RWPE2 (cell line): ENCODE measurements at regions not wholly inside any gene's neighbourhood (a gene's known extent, or its start where the extent isn't known, plus 50 kb on each side); places are given as distances from the start of the nearest gene placed in this dataset.
"Not testable (repeated sequence)": the region's sequence is repeated elsewhere in the genome, so short reads cannot be mapped to it uniquely, and the experiment has no call there.

ENCODE experiments used
- ATAC-seq: fragments of 200-7000 bp; cut with Tn5 transposase; 3 replicates; pipeline ENCODE4 v1.9.1; 2021; ENCODE audit warnings: low read depth
- DNase-seq: peaks from one replicate; pipeline ENCODE4 v3.0.0-alpha.2; 2020; ENCODE audit warnings: low spot score
- H3K27ac ChIP-seq: fragments of 450-650 bp; 2 replicates; pipeline ENCODE4 v1.5.1; 2017; ENCODE audit warnings: mild to moderate bottlenecking; ENCODE audit not compliant: poor library complexity, severe bottlenecking
- H3K27me3 ChIP-seq: fragments of 250-450 bp; sonication (Bioruptor Pico); 2 replicates; pipeline ENCODE4 v1.5.1; 2021; ENCODE audit warnings: mild to moderate bottlenecking, moderate library complexity; ENCODE audit not compliant: insufficient read depth, poor library complexity, severe bottlenecking
- H3K36me3 ChIP-seq: fragments of 250-450 bp; sonication (Bioruptor Pico); 2 replicates; pipeline ENCODE4 v1.5.1; 2020; ENCODE audit warnings: low read depth, mild to moderate bottlenecking, moderate library complexity
- H3K4me1 ChIP-seq: fragments of 250-450 bp; sonication (Bioruptor Pico); 2 replicates; pipeline ENCODE4 v1.5.1; 2021; ENCODE audit warnings: mild to moderate bottlenecking, moderate library complexity; ENCODE audit not compliant: insufficient read depth, poor library complexity, severe bottlenecking
- H3K4me3 ChIP-seq: fragments of 250-450 bp; sonication (Bioruptor Pico); 2 replicates; pipeline ENCODE4 v1.5.1; 2021; ENCODE audit warnings: mild to moderate bottlenecking, moderate library complexity; ENCODE audit not compliant: severe bottlenecking
- H3K9me3 ChIP-seq: fragments of 250-450 bp; sonication (Bioruptor Pico); 2 replicates; pipeline ENCODE4 v1.5.1; 2021; ENCODE audit warnings: mild to moderate bottlenecking, moderate library complexity; ENCODE audit not compliant: severe bottlenecking
- CTCF ChIP-seq: fragments of 450-650 bp; IDR thresholded peaks from one replicate; pipeline ENCODE4 v1.5.1; 2017; ENCODE audit warnings: mild to moderate bottlenecking, moderate library complexity; ENCODE audit not compliant: poor library complexity, severe bottlenecking

GRCh38 chrX:25755194-25755593, 382.9 kb upstream of the MAGEB18 start:
- Histone ChIP-seq H3K27me3 (no peaks in the 10 kb centered on the region), H3K27ac (no peak overlapping the region), H3K9me3 (no peaks in the 10 kb centered on the region), H3K4me1 (no peaks in the 10 kb centered on the region), H3K36me3 (no peaks in the 10 kb centered on the region), H3K4me3 (no peak overlapping the region)
- no peak for ATAC-seq
- DNase-seq: no peak
- TF ChIP-seq CTCF: no peak

- no peak for DNase-seq
- no peak overlapping the region for H3K27ac ChIP-seq
- H3K4me1 ChIP-seq: no peaks in the 10 kb centered on the region
- no peak for TF ChIP-seq CTCF
- H3K9me3 ChIP-seq: no peaks in the 10 kb centered on the region
- no peaks in the 10 kb centered on the region for H3K36me3 ChIP-seq
- ATAC-seq: no peak
- H3K4me3 ChIP-seq: no peak overlapping the region
- no peaks in the 10 kb centered on the region for H3K27me3 ChIP-seq
These were observed 375.5 kb upstream of the MAGEB18 start for GRCh38 chrX:25762656-25763055.

GRCh38 chrX:25771853-25772252, 366.3 kb upstream of the MAGEB18 start:
- not testable (repeated sequence) for H3K4me1 ChIP-seq, H3K36me3 ChIP-seq, H3K9me3 ChIP-seq, H3K27ac ChIP-seq, H3K27me3 ChIP-seq, H3K4me3 ChIP-seq, ATAC-seq, DNase-seq

- not testable (repeated sequence) for H3K4me1 ChIP-seq, DNase-seq, H3K27ac ChIP-seq, H3K9me3 ChIP-seq, H3K4me3 ChIP-seq, H3K36me3 ChIP-seq, H3K27me3 ChIP-seq, ATAC-seq
These were observed 340.3 kb upstream of the MAGEB18 start for GRCh38 chrX:25797796-25798195.

- Histone ChIP-seq H3K9me3 (no peaks in the 10 kb centered on the region), H3K27me3 (no peaks in the 10 kb centered on the region), H3K4me3 (no peak overlapping the region), H3K36me3 (no peaks in the 10 kb centered on the region), H3K27ac (no peak overlapping the region), H3K4me1 (no peaks in the 10 kb centered on the region)
- DNase-seq: no peak
- TF ChIP-seq CTCF: no peak
- ATAC-seq: no peak
These were observed 332.4 kb upstream of the MAGEB18 start for GRCh38 chrX:25805744-25806143.

- Histone ChIP-seq H3K27me3 (no peaks in the 10 kb centered on the region), H3K4me1 (no peaks in the 10 kb centered on the region), H3K9me3 (no peaks in the 10 kb centered on the region), H3K36me3 (no peaks in the 10 kb centered on the region), H3K27ac (no peak overlapping the region), H3K4me3 (no peak overlapping the region)
- ATAC-seq: no peak
- no peak for DNase-seq
- TF ChIP-seq CTCF: no peak
These were observed 331.1 kb upstream of the MAGEB18 start for GRCh38 chrX:25807022-25807421.
